T-cell (primary cell): ENCODE measurements at regions not wholly inside any gene's neighbourhood (a gene's known extent, or its start where the extent isn't known, plus 50 kb on each side); places are given as distances from the start of the nearest gene placed in this dataset.

Source experiments
- ATAC-seq, 4 experiments: fragments of 200-7000 bp in 3 of 4; fragments of 150-1000 bp in 1 of 4; cut with Tn5 transposase; replicated peaks in 1 of 4; 1 replicate in 3 of 4; 2 replicates in 1 of 4; pipeline ENCODE4 v1.10.0; 2021; ENCODE audit warnings: moderate library complexity in 3 of 4, mild to moderate bottlenecking in 2 of 4, moderate number of reproducible peaks in 1 of 4
- CTCF ChIA-PET, 2 donors: fragments of 300-600 bp; sonication (Branson Sonifier 250); formaldehyde crosslinking; loops; one replicate each; lab custom pipeline; 2022; ENCODE audit warnings: antibody characterized with exemption in 2 of 2; lab: Charles Lee
- POLR2A ChIA-PET, 2 donors: fragments of 300-600 bp; sonication (Branson Sonifier 250); formaldehyde crosslinking; loops; one replicate each; lab custom pipeline; 2022; ENCODE audit warnings: antibody characterized with exemption in 2 of 2; lab: Charles Lee
- DNase-seq, 35 experiments: peaks; one replicate each; pipeline versions ENCODE4 v3.0.0 to v3.0.0-alpha.2; 2013 to 2023
- H3K27ac ChIP-seq: one replicate; pipeline ENCODE4 v1.5.1; 2013; ENCODE audit warnings: low read length
- H3K27me3 ChIP-seq, 2 experiments: replicated peaks in 1 of 2; 1 replicate in 1 of 2; 2 replicates in 1 of 2; pipeline versions ENCODE4 v1.6.1 to v1.7.0; 2013; ENCODE audit warnings: low read length in 1 of 2, mixed read lengths in 1 of 2; ENCODE audit not compliant: control insufficient read depth in 2 of 2, insufficient read depth in 2 of 2; ENCODE audit errors: extremely low read depth in 1 of 2
- H3K36me3 ChIP-seq, 2 donors: 1 replicate in 1 of 2; 2 replicates in 1 of 2; pipeline versions ENCODE4 v1.6.1 to v1.7.0; 2013; ENCODE audit warnings: low read length in 1 of 2; ENCODE audit not compliant: control insufficient read depth in 2 of 2, insufficient read depth in 1 of 2; ENCODE audit errors: extremely low read depth in 1 of 2
- H3K4me1 ChIP-seq, 2 experiments: 1 replicate in 1 of 2; 2 replicates in 1 of 2; pipeline versions ENCODE4 v1.6.1 to v1.7.0; 2013; ENCODE audit warnings: low read length in 2 of 2, mixed read lengths in 1 of 2; ENCODE audit not compliant: insufficient read depth in 2 of 2, control insufficient read depth in 1 of 2; ENCODE audit errors: extremely low read depth in 1 of 2
- H3K4me3 ChIP-seq, 2 donors: 1 replicate in 1 of 2; 2 replicates in 1 of 2; pipeline versions ENCODE4 v1.5.1 to v1.7.0; 2013; ENCODE audit warnings: mild to moderate bottlenecking in 2 of 2, low read length in 1 of 2, moderate library complexity in 1 of 2; ENCODE audit not compliant: control insufficient read depth in 1 of 2; ENCODE audit errors: extremely low read depth in 1 of 2
- H3K9me3 ChIP-seq: 2 replicates; pipeline ENCODE4 v1.7.0; 2013
- H3K27ac Mint-ChIP-seq, 2 donors: one replicate each; pipeline ENCODE4 v1.8.0; 2020 to 2021; ENCODE audit warnings: mild to moderate bottlenecking in 2 of 2, mixed read lengths in 2 of 2
- H3K27me3 Mint-ChIP-seq, 2 donors: one replicate each; pipeline ENCODE4 v1.8.0; 2021 to 2022; ENCODE audit warnings: mixed read lengths in 2 of 2
- H3K36me3 Mint-ChIP-seq: one replicate; pipeline ENCODE4 v1.8.0; 2021; ENCODE audit warnings: mixed read lengths
- H3K4me1 Mint-ChIP-seq, 3 donors: one replicate each; pipeline ENCODE4 v1.8.0; 2020 to 2022; ENCODE audit warnings: mixed read lengths in 3 of 3, mild to moderate bottlenecking in 1 of 3
- H3K4me3 Mint-ChIP-seq, 3 donors: one replicate each; pipeline ENCODE4 v1.8.0; 2020 to 2022; ENCODE audit warnings: mild to moderate bottlenecking in 3 of 3, mixed read lengths in 3 of 3, moderate library complexity in 3 of 3
- H3K9me3 Mint-ChIP-seq, 3 donors: one replicate each; pipeline ENCODE4 v1.8.0; 2020 to 2022; ENCODE audit warnings: mixed read lengths in 3 of 3
- WGBS: methylation state at CpG from one replicate; pipeline ENCODE4 v1.1.5; 2013; ENCODE audit warnings: missing lambda C conversion rate; ENCODE audit not compliant: insufficient coverage; 5-methylcytosine and 5-hydroxymethylcytosine counted together

GRCh38 chr20:6502219-6502618 is 265.3 kb upstream of the BMP2 start:
- Mint-ChIP-seq H3K36me3 (no peaks in the 10 kb centered on the region), H3K9me3 (peaks cover 5 to 11% (median 6%) of the 10 kb centered on the region in 3 donors), H3K4me3 (no peak overlapping the region), H3K27ac (no peak overlapping the region), H3K27me3 (no peaks in the 10 kb centered on the region), H3K4me1 (no peaks in the 10 kb centered on the region)
- no peaks in the 10 kb centered on the region for H3K4me1 ChIP-seq
- H3K4me3 ChIP-seq = no peak overlapping the region
- H3K9me3 ChIP-seq = no peaks in the 10 kb centered on the region
- ATAC-seq (no peak), DNase-seq (no peak)
- no peak overlapping the region for H3K27ac ChIP-seq
- peaks cover 0 to 2% of the 10 kb centered on the region in 2 experiments for H3K27me3 ChIP-seq
- H3K36me3 ChIP-seq = no peaks in the 10 kb centered on the region
- ChIA-PET CTCF (no interaction called here), POLR2A (no interaction called here)
- WGBS = no CpG with 5 or more reads among the region's 2 CpGs

GRCh38 chr20:6501061-6501460 is 266.4 kb upstream of the BMP2 start:
- H3K27me3 Mint-ChIP-seq = no peaks in the 10 kb centered on the region
- ATAC-seq = no peak
- POLR2A ChIA-PET = no interaction called here

GRCh38 chr20:6499566-6499965 is 267.9 kb upstream of the BMP2 start:
- Mint-ChIP-seq H3K27me3 (no peaks in the 10 kb centered on the region), H3K27ac (no peak overlapping the region), H3K36me3 (no peaks in the 10 kb centered on the region), H3K9me3 (peaks cover 8 to 11% (median 8%) of the 10 kb centered on the region in 3 donors), H3K4me1 (no peaks in the 10 kb centered on the region), H3K4me3 (no peak overlapping the region)
- Histone ChIP-seq H3K27me3 (peaks cover 0 to 2% of the 10 kb centered on the region in 2 experiments), H3K9me3 (no peaks in the 10 kb centered on the region), H3K4me1 (no peaks in the 10 kb centered on the region), H3K4me3 (no peak overlapping the region), H3K27ac (no peak overlapping the region), H3K36me3 (no peaks in the 10 kb centered on the region)
- ChIA-PET CTCF (no interaction called here), POLR2A (no interaction called here)
- ATAC-seq (no peak), DNase-seq (no peak)

More at GRCh38 chr20:6501061-6501460, 266.4 kb upstream of the BMP2 start:
- no peak overlapping the region for H3K27ac ChIP-seq
- CTCF ChIA-PET = no interaction called here
- peaks cover 0 to 2% of the 10 kb centered on the region in 2 experiments for H3K27me3 ChIP-seq
- H3K36me3 Mint-ChIP-seq = no peaks in the 10 kb centered on the region
- WGBS = no CpG with 5 or more reads among the region's 1 CpG
- H3K9me3 Mint-ChIP-seq = peaks cover 3 to 11% (median 8%) of the 10 kb centered on the region in 3 donors
- no peaks in the 10 kb centered on the region for H3K36me3 ChIP-seq
- H3K4me1 ChIP-seq = no peaks in the 10 kb centered on the region
- DNase-seq = no peak
- H3K4me3 ChIP-seq = no peak overlapping the region
- H3K9me3 ChIP-seq = no peaks in the 10 kb centered on the region
- H3K27ac Mint-ChIP-seq = no peak overlapping the region
- H3K4me3 Mint-ChIP-seq = no peak overlapping the region
- H3K4me1 Mint-ChIP-seq = no peaks in the 10 kb centered on the region

DNA sequence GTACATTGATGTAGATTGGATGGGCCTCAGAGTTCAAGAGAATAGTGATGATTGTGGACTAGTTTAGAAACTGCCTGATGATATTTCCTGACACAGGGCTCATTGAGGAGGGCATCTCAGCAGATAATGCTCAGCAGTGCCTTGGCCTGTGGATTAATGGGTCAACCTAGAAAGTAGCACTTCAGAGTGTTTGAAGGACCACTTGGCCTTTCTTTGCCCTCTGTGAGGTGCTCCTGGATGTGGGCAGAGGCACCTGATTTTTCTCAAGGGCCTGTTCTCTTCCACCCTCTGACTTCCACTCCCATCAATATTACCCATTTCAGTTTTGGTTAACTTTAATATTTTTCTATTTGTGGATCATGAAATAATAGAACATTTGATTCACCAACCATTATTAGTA is 270.6 kb upstream of the BMP2 start:
- H3K27ac Mint-ChIP-seq = no peak overlapping the region
- H3K9me3 Mint-ChIP-seq = peaks cover 7 to 11% (median 7%) of the 10 kb centered on the region in 3 donors
- Histone ChIP-seq H3K27ac (no peak overlapping the region), H3K27me3 (peaks cover 0 to 2% of the 10 kb centered on the region in 2 experiments), H3K4me3 (no peak overlapping the region), H3K9me3 (no peaks in the 10 kb centered on the region), H3K36me3 (no peaks in the 10 kb centered on the region), H3K4me1 (no peaks in the 10 kb centered on the region)
- no peaks in the 10 kb centered on the region for H3K4me1 Mint-ChIP-seq
- H3K36me3 Mint-ChIP-seq = no peaks in the 10 kb centered on the region
- ChIA-PET CTCF (no interaction called here), POLR2A (no interaction called here)
- H3K27me3 Mint-ChIP-seq = no peaks in the 10 kb centered on the region
- H3K4me3 Mint-ChIP-seq = no peak overlapping the region
- DNase-seq = no peak
- ATAC-seq = no peak

DNA sequence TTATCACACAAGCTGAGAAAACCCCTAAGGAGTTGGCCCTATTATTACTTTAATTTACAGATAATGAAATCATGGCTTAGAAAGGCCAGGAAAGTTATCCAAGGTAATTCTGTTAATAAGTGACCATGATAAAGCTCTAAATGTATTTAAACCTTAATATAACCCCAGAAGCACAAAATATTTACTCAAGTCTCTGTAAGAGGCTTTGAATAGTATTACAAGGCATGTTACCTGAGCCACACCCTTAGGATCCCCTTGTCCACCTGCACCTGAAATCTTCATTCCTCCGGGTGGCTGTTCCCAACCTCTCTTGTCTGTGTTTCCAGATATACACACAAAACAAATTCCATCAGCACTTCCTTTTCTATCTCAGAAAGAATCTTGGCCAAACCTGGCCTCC is 271.6 kb upstream of the BMP2 start:
- Histone ChIP-seq H3K9me3 (no peaks in the 10 kb centered on the region), H3K27ac (no peak overlapping the region), H3K27me3 (no peaks in the 10 kb centered on the region), H3K4me1 (no peaks in the 10 kb centered on the region), H3K4me3 (no peak overlapping the region), H3K36me3 (no peaks in the 10 kb centered on the region)
- no peaks in the 10 kb centered on the region for H3K27me3 Mint-ChIP-seq
- H3K9me3 Mint-ChIP-seq = peaks cover 7 to 11% (median 7%) of the 10 kb centered on the region in 3 donors
- POLR2A ChIA-PET = no interaction called here
- H3K36me3 Mint-ChIP-seq = no peaks in the 10 kb centered on the region
- no peak overlapping the region for H3K4me3 Mint-ChIP-seq
- CTCF ChIA-PET = interaction anchor here in 1 of 2 donors (0.6 kb wide), 1 partner anchor 912 kb away, joined by 5 read pairs; no protein-coding TSS in a partner anchor
- 83% methylated on average over 1 of the region's 1 CpG for WGBS
- H3K4me1 Mint-ChIP-seq = no peaks in the 10 kb centered on the region
- no peak for ATAC-seq
- H3K27ac Mint-ChIP-seq = no peak overlapping the region
- DNase-seq = no peak

- no peak overlapping the region for H3K27ac Mint-ChIP-seq
- no peaks in the 10 kb centered on the region for H3K36me3 Mint-ChIP-seq
- ChIA-PET CTCF (no interaction called here), POLR2A (no interaction called here)
- 60% methylated on average over 6 of the region's 8 CpGs for WGBS
- H3K36me3 ChIP-seq = no peaks in the 10 kb centered on the region
- H3K4me3 Mint-ChIP-seq = no peak overlapping the region
- H3K4me1 ChIP-seq = no peaks in the 10 kb centered on the region
- H3K9me3 ChIP-seq = no peaks in the 10 kb centered on the region
- peaks cover 4 to 8% (median 7%) of the 10 kb centered on the region in 3 donors for H3K9me3 Mint-ChIP-seq
- H3K27me3 ChIP-seq = no peaks in the 10 kb centered on the region
- no peak overlapping the region for H3K27ac ChIP-seq
- no peaks in the 10 kb centered on the region for H3K27me3 Mint-ChIP-seq
- H3K4me1 Mint-ChIP-seq = no peaks in the 10 kb centered on the region
- H3K4me3 ChIP-seq = no peak overlapping the region
- DNase-seq (no peak), ATAC-seq (no peak)
Measured at GRCh38 chr20:6492271-6493055, 275.0 kb upstream of the BMP2 start.
